CD4-positive, CD25-positive, alpha-beta regulatory T cell (primary cell): ENCODE measurements at regions not wholly inside any gene's neighbourhood (a gene's known extent, or its start where the extent isn't known, plus 50 kb on each side); places are given as distances from the start of the nearest gene placed in this dataset.
A peak's percentile ranks its signal among the peaks of the same experiment; 100 is the strongest.

ENCODE experiments used
- ATAC-seq, 2 donors: fragments of 150-1000 bp; cut with Tn5 transposase; one replicate each; pipeline ENCODE4 v1.10.0; 2021; ENCODE audit warnings: low read depth in 2 of 2, moderate number of reproducible peaks in 2 of 2, moderate library complexity in 1 of 2
- DNase-seq, 3 donors: peaks; one replicate each; pipeline versions ENCODE4 v3.0.0 to v3.0.0-alpha.2; 2012 to 2022; ENCODE audit warnings: mixed read lengths in 1 of 3
- H3K27ac ChIP-seq: one replicate; pipeline ENCODE4 v1.7.0; 2013; ENCODE audit warnings: mild to moderate bottlenecking, low read length; ENCODE audit not compliant: insufficient read depth, poor library complexity, severe bottlenecking
- H3K27me3 ChIP-seq: one replicate; pipeline ENCODE4 v1.7.0; 2013; ENCODE audit warnings: low read length; ENCODE audit not compliant: control insufficient read depth, insufficient read depth
- H3K36me3 ChIP-seq: one replicate; pipeline ENCODE4 v1.7.0; 2013; ENCODE audit warnings: mild to moderate bottlenecking, low read length, moderate library complexity; ENCODE audit not compliant: control insufficient read depth, insufficient read depth
- H3K4me1 ChIP-seq: 2 replicates; pipeline ENCODE4 v1.7.0; 2013; ENCODE audit warnings: mild to moderate bottlenecking, low read length; ENCODE audit not compliant: insufficient read depth, control insufficient read depth, poor library complexity, severe bottlenecking
- H3K4me3 ChIP-seq: one replicate; pipeline ENCODE4 v1.7.0; 2013; ENCODE audit warnings: low read depth, mild to moderate bottlenecking, low read length, moderate library complexity
- H3K9me3 ChIP-seq, 2 experiments: 1 replicate in 1 of 2; 2 replicates in 1 of 2; pipeline ENCODE4 v1.7.0; 2013; ENCODE audit warnings: low read length in 2 of 2, mild to moderate bottlenecking in 1 of 2, moderate library complexity in 1 of 2; ENCODE audit not compliant: control insufficient read depth in 2 of 2
- H3K27ac Mint-ChIP-seq, 3 donors: one replicate each; pipeline ENCODE4 v1.8.0; 2020 to 2022; ENCODE audit warnings: mild to moderate bottlenecking in 3 of 3, mixed read lengths in 3 of 3, moderate library complexity in 2 of 3
- H3K27me3 Mint-ChIP-seq: one replicate; pipeline ENCODE4 v1.8.0; 2022; ENCODE audit warnings: mild to moderate bottlenecking, mixed read lengths
- H3K36me3 Mint-ChIP-seq: one replicate; pipeline ENCODE4 v1.8.0; 2020; ENCODE audit warnings: mixed read lengths
- H3K4me1 Mint-ChIP-seq, 4 donors: one replicate each; pipeline ENCODE4 v1.8.0; 2020 to 2022; ENCODE audit warnings: mixed read lengths in 4 of 4, mild to moderate bottlenecking in 1 of 4
- H3K4me3 Mint-ChIP-seq, 4 donors: one replicate each; pipeline ENCODE4 v1.8.0; 2020 to 2022; ENCODE audit warnings: mild to moderate bottlenecking in 4 of 4, mixed read lengths in 4 of 4, moderate library complexity in 3 of 4
- H3K9me3 Mint-ChIP-seq, 7 donors: one replicate each; pipeline ENCODE4 v1.8.0; 2020 to 2022; ENCODE audit warnings: mixed read lengths in 7 of 7, mild to moderate bottlenecking in 3 of 7, moderate library complexity in 2 of 7

DNA sequence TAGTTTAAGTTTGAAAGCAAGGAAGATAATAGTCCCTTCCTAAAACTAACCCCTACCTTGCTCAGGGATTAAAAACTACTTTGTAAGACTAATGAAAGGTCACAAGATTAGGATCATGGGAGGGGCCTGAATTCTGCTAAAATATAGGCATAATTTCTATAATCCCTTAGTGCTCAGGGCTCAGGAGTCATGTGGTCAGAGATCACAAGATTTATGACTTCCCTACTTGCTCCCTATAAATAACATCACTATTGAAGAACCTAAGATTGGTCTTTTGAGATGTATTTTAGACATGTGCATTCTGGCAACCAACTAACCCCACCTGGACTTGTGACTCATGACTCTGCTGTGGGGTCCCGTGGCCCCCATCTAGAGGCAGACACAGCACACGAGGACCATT is 81.1 kb downstream of the STMND1 start:
- peaks cover 0 to 3% (median 0%) of the 10 kb centered on the region in 7 donors for H3K9me3 Mint-ChIP-seq
- DNase-seq: no peak
- no peak overlapping the region for H3K4me3 ChIP-seq
- no peak overlapping the region for H3K4me3 Mint-ChIP-seq
- no peaks in the 10 kb centered on the region for H3K4me1 Mint-ChIP-seq
- no peaks in the 10 kb centered on the region for H3K36me3 ChIP-seq
- no peaks in the 10 kb centered on the region for H3K36me3 Mint-ChIP-seq
- no peak for ATAC-seq
- no peaks in the 10 kb centered on the region for H3K4me1 ChIP-seq
- H3K27me3 ChIP-seq: no peaks in the 10 kb centered on the region
- no peak overlapping the region for H3K27ac ChIP-seq
- H3K27me3 Mint-ChIP-seq: peaks cover 20% of the 10 kb centered on the region
- H3K27ac Mint-ChIP-seq: peak overlapping the region in 1 of 3 donors; percentile 41
- H3K9me3 ChIP-seq: peaks cover 0 to 4% of the 10 kb centered on the region in 2 experiments

- no peaks in the 10 kb centered on the region for H3K36me3 ChIP-seq
- DNase-seq: no peak
- Mint-ChIP-seq H3K9me3 (peaks cover 0 to 2% (median 0%) of the 10 kb centered on the region in 7 donors), H3K4me1 (no peaks in the 10 kb centered on the region), H3K27me3 (peaks cover 24% of the 10 kb centered on the region), H3K4me3 (no peak overlapping the region), H3K27ac (no peak overlapping the region), H3K36me3 (no peaks in the 10 kb centered on the region)
- H3K4me1 ChIP-seq: no peaks in the 10 kb centered on the region
- H3K27ac ChIP-seq: no peak overlapping the region
- peaks cover 0 to 4% of the 10 kb centered on the region in 2 experiments for H3K9me3 ChIP-seq
- ATAC-seq: no peak
- no peaks in the 10 kb centered on the region for H3K27me3 ChIP-seq
- no peak overlapping the region for H3K4me3 ChIP-seq
Measured at GRCh38 chr6:17186925-17187324, 85.1 kb downstream of the STMND1 start.

DNA sequence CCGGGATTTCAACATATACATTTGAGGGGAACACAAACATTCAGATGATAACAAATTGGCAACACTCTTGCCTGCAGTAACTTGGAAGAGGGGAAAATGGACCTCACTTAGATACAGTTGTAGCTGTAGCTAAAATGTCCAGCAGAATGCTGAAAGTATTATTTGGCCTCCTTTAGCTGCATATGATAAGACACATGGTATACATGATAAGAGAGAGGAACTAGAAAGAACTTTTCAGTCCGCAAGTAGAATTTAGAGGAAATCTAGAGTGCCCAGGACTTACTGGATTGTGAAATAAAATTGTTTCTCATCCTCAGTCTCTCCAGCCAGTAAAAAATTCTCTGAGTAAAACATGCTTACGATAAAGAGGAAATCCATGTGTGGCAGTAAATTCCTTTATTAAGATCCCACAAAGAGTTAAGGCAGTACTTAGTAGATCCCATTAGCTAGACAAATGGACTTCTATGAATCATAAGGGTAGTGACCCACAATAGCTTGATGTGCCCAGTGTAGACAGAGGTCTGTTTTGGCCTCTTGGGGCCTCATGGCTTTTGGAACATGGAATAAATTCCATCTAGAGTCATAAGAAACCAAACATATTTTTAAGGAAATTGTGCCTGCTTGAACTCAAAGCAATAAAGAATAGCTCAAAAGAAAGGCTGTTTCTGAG is 87.9 kb upstream of the RBM24 start:
- no peaks in the 10 kb centered on the region for H3K4me1 ChIP-seq
- H3K9me3 ChIP-seq: no peaks in the 10 kb centered on the region
- no peaks in the 10 kb centered on the region for H3K27me3 ChIP-seq
- Mint-ChIP-seq H3K9me3 (peaks cover 0 to 2% (median 0%) of the 10 kb centered on the region in 7 donors), H3K27me3 (peaks cover 4% of the 10 kb centered on the region), H3K4me3 (no peak overlapping the region), H3K36me3 (no peaks in the 10 kb centered on the region), H3K27ac (no peak overlapping the region), H3K4me1 (no peaks in the 10 kb centered on the region)
- ATAC-seq (no peak), DNase-seq (no peak)
- no peak overlapping the region for H3K4me3 ChIP-seq
- H3K36me3 ChIP-seq: no peaks in the 10 kb centered on the region
- no peak overlapping the region for H3K27ac ChIP-seq

GRCh38 chr6:17197607-17198006 is 83.6 kb upstream of the RBM24 start:
- Histone ChIP-seq H3K36me3 (no peaks in the 10 kb centered on the region), H3K9me3 (no peaks in the 10 kb centered on the region), H3K4me1 (no peaks in the 10 kb centered on the region), H3K4me3 (no peak overlapping the region), H3K27ac (no peak overlapping the region), H3K27me3 (no peaks in the 10 kb centered on the region)
- H3K9me3 Mint-ChIP-seq: no peaks in the 10 kb centered on the region
- no peaks in the 10 kb centered on the region for H3K36me3 Mint-ChIP-seq
- H3K27me3 Mint-ChIP-seq: no peaks in the 10 kb centered on the region
- no peak overlapping the region for H3K27ac Mint-ChIP-seq
- H3K4me1 Mint-ChIP-seq: no peaks in the 10 kb centered on the region
- no peak overlapping the region for H3K4me3 Mint-ChIP-seq
- DNase-seq (no peak), ATAC-seq (no peak)

GRCh38 chr6:17200395-17200794 is 80.8 kb upstream of the RBM24 start:
- Mint-ChIP-seq H3K27me3 (no peaks in the 10 kb centered on the region), H3K9me3 (peaks cover 0 to 2% (median 0%) of the 10 kb centered on the region in 7 donors), H3K36me3 (no peaks in the 10 kb centered on the region), H3K4me3 (no peak overlapping the region), H3K27ac (no peak overlapping the region), H3K4me1 (no peaks in the 10 kb centered on the region)
- H3K9me3 ChIP-seq: no peaks in the 10 kb centered on the region
- H3K36me3 ChIP-seq: no peaks in the 10 kb centered on the region
- no peaks in the 10 kb centered on the region for H3K27me3 ChIP-seq
- no peak overlapping the region for H3K4me3 ChIP-seq
- ATAC-seq (no peak), DNase-seq (no peak)
- H3K27ac ChIP-seq: no peak overlapping the region
- no peaks in the 10 kb centered on the region for H3K4me1 ChIP-seq

GRCh38 chr6:17202526-17202925 is 78.6 kb upstream of the RBM24 start:
- Histone ChIP-seq H3K27me3 (no peaks in the 10 kb centered on the region), H3K27ac (no peak overlapping the region), H3K4me1 (no peaks in the 10 kb centered on the region), H3K36me3 (no peaks in the 10 kb centered on the region), H3K9me3 (no peaks in the 10 kb centered on the region), H3K4me3 (no peak overlapping the region)
- no peaks in the 10 kb centered on the region for H3K4me1 Mint-ChIP-seq
- no peak overlapping the region for H3K27ac Mint-ChIP-seq
- no peak overlapping the region for H3K4me3 Mint-ChIP-seq
- H3K9me3 Mint-ChIP-seq: peaks cover 0 to 2% (median 0%) of the 10 kb centered on the region in 7 donors
- no peaks in the 10 kb centered on the region for H3K36me3 Mint-ChIP-seq
- ATAC-seq (no peak), DNase-seq (no peak)
- H3K27me3 Mint-ChIP-seq: no peaks in the 10 kb centered on the region

DNA sequence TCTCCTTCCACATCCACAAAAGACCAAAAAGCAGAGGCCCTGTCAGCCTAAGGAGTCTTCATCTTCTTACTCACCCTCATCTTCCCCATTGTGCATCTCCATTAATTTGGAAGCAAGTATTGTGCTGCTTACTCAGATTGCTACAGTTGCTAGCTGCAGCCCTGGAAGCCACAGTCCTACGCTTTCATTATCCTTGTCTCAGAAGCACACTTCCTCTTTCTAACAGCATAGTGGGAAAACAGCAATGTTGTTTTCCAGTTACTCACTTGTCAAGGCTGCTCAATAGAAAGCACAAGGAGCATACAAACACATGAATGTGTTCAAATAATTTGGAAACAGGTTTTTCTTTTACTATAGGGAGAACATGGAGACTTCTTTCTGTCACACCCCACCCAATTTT is 76.6 kb upstream of the RBM24 start:
- Histone ChIP-seq H3K36me3 (no peaks in the 10 kb centered on the region), H3K4me1 (no peaks in the 10 kb centered on the region), H3K4me3 (no peak overlapping the region), H3K27ac (no peak overlapping the region), H3K9me3 (no peaks in the 10 kb centered on the region), H3K27me3 (no peaks in the 10 kb centered on the region)
- H3K27ac Mint-ChIP-seq: no peak overlapping the region
- ATAC-seq: no peak
- DNase-seq: no peak
- H3K9me3 Mint-ChIP-seq: peaks cover 0 to 2% (median 0%) of the 10 kb centered on the region in 7 donors
- H3K4me3 Mint-ChIP-seq: no peak overlapping the region
- no peaks in the 10 kb centered on the region for H3K27me3 Mint-ChIP-seq
- no peaks in the 10 kb centered on the region for H3K4me1 Mint-ChIP-seq
- H3K36me3 Mint-ChIP-seq: no peaks in the 10 kb centered on the region

GRCh38 chr6:17206566-17207072 is 74.5 kb upstream of the RBM24 start:
- H3K36me3 Mint-ChIP-seq: no peaks in the 10 kb centered on the region
- peaks cover 0 to 2% (median 0%) of the 10 kb centered on the region in 7 donors for H3K9me3 Mint-ChIP-seq
- Histone ChIP-seq H3K4me3 (no peak overlapping the region), H3K27ac (no peak overlapping the region), H3K36me3 (no peaks in the 10 kb centered on the region), H3K27me3 (no peaks in the 10 kb centered on the region), H3K9me3 (no peaks in the 10 kb centered on the region), H3K4me1 (no peaks in the 10 kb centered on the region)
- ATAC-seq (no peak), DNase-seq (no peak)
- H3K27me3 Mint-ChIP-seq: no peaks in the 10 kb centered on the region
- no peak overlapping the region for H3K4me3 Mint-ChIP-seq
- no peaks in the 10 kb centered on the region for H3K4me1 Mint-ChIP-seq
- no peak overlapping the region for H3K27ac Mint-ChIP-seq
